Right lung (tissue), 2 donors: ENCODE measurements at regions not wholly inside any gene's neighbourhood (a gene's known extent, or its start where the extent isn't known, plus 50 kb on each side); places are given as distances from the start of the nearest gene placed in this dataset.

ENCODE experiments used
- DNase-seq, 2 donors: peaks; one replicate each; pipeline ENCODE4 v3.0.0-alpha.2; 2013

DNA sequence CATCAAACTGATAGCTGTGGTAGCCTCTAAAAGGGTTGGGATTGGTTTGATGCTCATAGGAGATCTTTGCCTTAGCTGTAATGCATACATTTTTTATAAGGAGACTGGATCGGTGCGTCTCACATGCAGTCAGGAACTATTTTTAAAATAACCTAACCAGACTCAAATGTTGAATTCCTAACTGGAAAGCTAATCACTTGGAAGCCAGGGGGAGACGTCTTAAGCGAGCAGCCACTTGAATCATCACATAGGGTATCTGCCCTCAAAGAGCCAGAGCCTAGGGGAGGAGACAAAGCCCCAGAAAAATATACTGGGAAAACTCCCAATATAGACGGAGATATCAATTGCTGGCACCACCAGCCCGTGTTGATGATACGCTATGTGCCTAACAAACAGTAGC lies 61.7 kb upstream of the PUM1 start:
- no peak for DNase-seq

DNA sequence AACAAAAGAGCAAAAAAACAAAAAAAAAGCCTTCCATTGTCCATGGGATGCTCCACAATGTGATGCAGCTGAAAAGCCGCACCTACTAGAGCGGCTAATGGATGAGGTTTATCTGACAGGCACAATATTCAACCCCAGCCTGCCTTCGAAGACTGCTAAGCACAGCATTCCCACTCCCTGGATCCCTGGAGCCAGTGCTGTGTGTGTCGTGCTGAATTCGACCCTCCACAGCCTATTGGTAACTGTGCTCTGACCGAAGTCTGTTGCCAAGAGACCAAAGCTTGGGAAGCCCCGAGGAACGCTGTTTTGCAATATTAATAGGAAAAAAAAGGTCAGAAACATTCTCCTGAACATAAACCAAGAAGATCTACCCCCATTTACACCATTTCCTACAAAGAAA lies 57.2 kb upstream of the PUM1 start:
- DNase-seq: peak in 1 of 2 donors; percentile 35

DNA sequence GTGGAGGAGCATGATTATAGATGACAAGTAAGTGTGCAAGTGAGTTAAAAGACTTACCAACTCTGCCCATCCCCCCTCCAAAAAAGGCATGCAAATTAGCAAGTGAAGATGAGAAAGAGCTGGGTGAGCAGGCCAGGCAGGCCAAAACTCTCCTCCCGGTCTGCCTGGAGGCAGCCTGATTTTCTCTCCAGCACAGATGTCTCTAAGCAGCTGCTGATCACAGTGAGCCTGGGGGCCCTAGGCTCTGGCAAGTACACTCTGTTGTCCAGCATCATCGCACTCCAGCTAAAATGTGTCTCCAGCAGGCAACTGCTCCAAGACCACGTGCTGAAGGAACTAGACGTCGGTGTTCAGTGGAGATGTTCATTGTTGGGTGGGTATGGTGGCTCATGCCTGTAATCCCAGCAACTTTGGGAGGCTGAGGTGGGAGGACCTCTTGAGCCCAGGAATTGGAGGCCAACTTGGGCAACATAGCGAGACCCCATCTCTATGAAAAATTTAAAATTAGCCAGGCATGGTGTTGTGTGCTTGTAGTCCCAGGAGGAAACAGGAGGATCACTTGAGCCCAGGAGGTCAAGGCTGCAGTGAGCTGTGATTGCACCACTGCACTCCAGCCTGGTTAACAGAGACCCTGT lies 56.7 kb upstream of the PUM1 start:
- peak in 1 of 2 donors; percentile 16 for DNase-seq

DNA sequence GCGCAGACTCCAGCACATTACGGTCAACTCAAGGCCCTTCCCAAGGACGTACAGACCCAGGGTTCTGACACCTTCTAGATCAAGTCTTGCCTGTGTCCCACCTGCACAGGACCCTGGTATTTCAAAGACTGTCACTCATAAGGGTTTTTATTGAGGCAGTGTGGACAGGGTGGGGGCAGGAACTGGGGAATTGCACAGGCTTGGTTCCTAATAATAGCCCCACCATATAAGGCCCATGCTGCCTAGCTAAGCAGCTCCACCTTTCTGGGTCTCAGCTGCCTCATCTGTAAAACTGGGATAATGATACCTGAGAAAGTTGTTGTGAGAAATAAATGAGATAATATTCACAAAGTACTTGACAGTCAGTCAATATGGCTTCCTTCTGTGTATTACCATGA lies 55.3 kb upstream of the PUM1 start:
- no peak for DNase-seq

DNA sequence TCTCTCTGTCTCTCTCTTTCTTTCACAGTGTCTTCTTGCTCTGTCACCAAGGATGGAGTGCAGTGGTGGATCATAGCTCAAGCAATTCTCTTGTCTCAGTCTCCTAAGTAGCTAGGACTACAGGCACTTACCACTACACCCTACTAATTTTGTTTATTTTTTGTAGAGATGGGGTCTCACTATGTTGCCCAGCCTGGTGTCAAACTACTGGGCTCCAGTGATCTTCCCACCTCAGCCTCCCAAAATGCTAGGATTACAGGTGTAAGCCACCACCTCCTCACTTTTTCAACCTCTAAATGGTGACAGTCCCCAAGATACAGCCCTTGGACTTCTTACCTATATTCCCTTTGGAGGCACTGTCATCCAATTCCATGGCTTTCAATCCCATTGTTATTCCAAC lies 50.5 kb upstream of the PUM1 start:
- DNase-seq: no peak
